ENCODE measurements at regions not wholly inside any gene's neighbourhood (a gene's known extent, or its start where the extent isn't known, plus 50 kb on each side); places are given as distances from the start of the nearest gene placed in this dataset.

DNA sequence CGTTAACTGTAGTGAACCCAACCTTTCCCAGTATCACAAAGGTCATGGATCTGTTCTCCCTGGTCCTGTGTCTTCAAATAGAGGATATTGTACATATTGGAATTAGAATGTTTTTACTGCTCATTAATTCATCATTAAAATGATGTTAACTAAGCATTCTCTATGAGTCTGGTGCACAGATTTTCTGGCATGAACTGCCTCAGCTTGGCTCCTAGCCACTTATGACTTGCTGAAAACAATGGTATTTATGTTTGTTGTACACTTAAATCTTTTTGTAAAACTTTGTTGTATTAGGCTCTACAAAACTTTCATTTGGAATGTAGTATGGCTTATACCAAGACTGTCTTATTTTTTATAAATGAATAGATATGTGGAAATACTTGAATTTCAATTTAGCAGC lies 329.4 kb downstream of the TFEC start:
- TF ChIP-seq POLR2A (IDR thresholded peaks at IDR 0.05; ENCODE audit: low read depth, low read length) (no peak), EZH2 (IDR thresholded peaks at IDR 0.05; ENCODE audit: borderline replicate concordance, low read depth, low read length, severe bottlenecking) (no peak), JUN (IDR thresholded peaks at IDR 0.05; ENCODE audit: borderline replicate concordance, insufficient read depth, insufficient read length, low read depth) (no peak), MYC (IDR thresholded peaks at IDR 0.05; ENCODE audit: low read depth, low read length) (no peak)
- TF ChIP-seq, protein P1, sequence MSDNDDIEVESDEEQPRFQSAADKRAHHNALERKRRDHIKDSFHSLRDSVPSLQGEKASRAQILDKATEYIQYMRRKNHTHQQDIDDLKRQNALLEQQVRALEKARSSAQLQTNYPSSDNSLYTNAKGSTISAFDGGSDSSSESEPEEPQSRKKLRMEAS (IDR thresholded peaks at IDR 0.05; ENCODE audit: insufficient read depth, insufficient read length), result no peak
- TF ChIP-seq, protein P2, sequence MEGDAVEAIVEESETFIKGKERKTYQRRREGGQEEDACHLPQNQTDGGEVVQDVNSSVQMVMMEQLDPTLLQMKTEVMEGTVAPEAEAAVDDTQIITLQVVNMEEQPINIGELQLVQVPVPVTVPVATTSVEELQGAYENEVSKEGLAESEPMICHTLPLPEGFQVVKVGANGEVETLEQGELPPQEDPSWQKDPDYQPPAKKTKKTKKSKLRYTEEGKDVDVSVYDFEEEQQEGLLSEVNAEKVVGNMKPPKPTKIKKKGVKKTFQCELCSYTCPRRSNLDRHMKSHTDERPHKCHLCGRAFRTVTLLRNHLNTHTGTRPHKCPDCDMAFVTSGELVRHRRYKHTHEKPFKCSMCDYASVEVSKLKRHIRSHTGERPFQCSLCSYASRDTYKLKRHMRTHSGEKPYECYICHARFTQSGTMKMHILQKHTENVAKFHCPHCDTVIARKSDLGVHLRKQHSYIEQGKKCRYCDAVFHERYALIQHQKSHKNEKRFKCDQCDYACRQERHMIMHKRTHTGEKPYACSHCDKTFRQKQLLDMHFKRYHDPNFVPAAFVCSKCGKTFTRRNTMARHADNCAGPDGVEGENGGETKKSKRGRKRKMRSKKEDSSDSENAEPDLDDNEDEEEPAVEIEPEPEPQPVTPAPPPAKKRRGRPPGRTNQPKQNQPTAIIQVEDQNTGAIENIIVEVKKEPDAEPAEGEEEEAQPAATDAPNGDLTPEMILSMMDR (IDR thresholded peaks at IDR 0.05; ENCODE audit: extremely low read depth in 1 of 2, insufficient read depth in 1 of 2, low read depth in 1 of 2, low read length in 2 of 2), result no peak

Data from endothelial cell of umbilical vein (primary cell).